Renal cortical epithelial cell (primary cell): ENCODE measurements at regions not wholly inside any gene's neighbourhood (a gene's known extent, or its start where the extent isn't known, plus 50 kb on each side); places are given as distances from the start of the nearest gene placed in this dataset.
A peak's percentile ranks its signal among the peaks of the same experiment; 100 is the strongest.
"Not testable (repeated sequence)": the region's sequence is repeated elsewhere in the genome, so short reads cannot be mapped to it uniquely, and the experiment has no call there.

Experiments used
- DNase-seq: peaks from one replicate; pipeline ENCODE4 v3.0.0-alpha.2; 2011; ENCODE audit warnings: low read depth

GRCh38 chr2:207328944-207329386 lies 163.2 kb upstream of the KLF7 start:
- DNase-seq, result no peak

- peak; percentile 98 for DNase-seq
Measured at GRCh38 chr2:207330912-207331311, 165.2 kb upstream of the KLF7 start.

- DNase-seq, result no peak
Measured at GRCh38 chr2:207331674-207332073, 165.9 kb upstream of the KLF7 start.

- no peak for DNase-seq
Measured at GRCh38 chr2:207332480-207333212, 166.9 kb upstream of the KLF7 start.

- DNase-seq, result no peak
Measured at GRCh38 chr2:207333599-207334300, 168.0 kb upstream of the KLF7 start.

- no peak for DNase-seq
Measured at GRCh38 chr2:207334301-207334623, 168.5 kb upstream of the KLF7 start.

GRCh38 chr2:207334624-207335371 lies 169.1 kb upstream of the KLF7 start:
- DNase-seq, result peak; percentile 99

- peak; percentile 85 for DNase-seq
Measured at GRCh38 chr2:207337234-207338219, 171.8 kb upstream of the KLF7 start.

GRCh38 chr2:207338220-207338607 lies 172.5 kb upstream of the KLF7 start:
- no peak for DNase-seq

- DNase-seq, result no peak
Measured at GRCh38 chr2:207338610-207339009, 172.9 kb upstream of the KLF7 start.

GRCh38 chr2:207341112-207341750 lies 175.5 kb upstream of the KLF7 start:
- no peak for DNase-seq

GRCh38 chr2:207341804-207342203 lies 176.1 kb upstream of the KLF7 start:
- peak; percentile 25 for DNase-seq

- not testable (repeated sequence) for DNase-seq
Measured at GRCh38 chr2:207344596-207345394, 179.0 kb upstream of the KLF7 start.

GRCh38 chr2:207351171-207351570 lies 178.6 kb upstream of the CREB1 start:
- no peak for DNase-seq

- DNase-seq, result peak; percentile 21
Measured at GRCh38 chr2:207352978-207353671, 176.6 kb upstream of the CREB1 start.

GRCh38 chr2:207353836-207354235 lies 175.9 kb upstream of the CREB1 start:
- no peak for DNase-seq

GRCh38 chr2:207354462-207354861 lies 175.3 kb upstream of the CREB1 start:
- DNase-seq, result no peak

- no peak for DNase-seq
Measured at GRCh38 chr2:207356567-207356966, 173.2 kb upstream of the CREB1 start.

GRCh38 chr2:207357216-207357615 lies 172.5 kb upstream of the CREB1 start:
- no peak for DNase-seq

GRCh38 chr2:207362716-207363115 lies 167.0 kb upstream of the CREB1 start:
- no peak for DNase-seq
